ENCODE measurements at regions not wholly inside any gene's neighbourhood (a gene's known extent, or its start where the extent isn't known, plus 50 kb on each side); places are given as distances from the start of the nearest gene placed in this dataset.

DNA sequence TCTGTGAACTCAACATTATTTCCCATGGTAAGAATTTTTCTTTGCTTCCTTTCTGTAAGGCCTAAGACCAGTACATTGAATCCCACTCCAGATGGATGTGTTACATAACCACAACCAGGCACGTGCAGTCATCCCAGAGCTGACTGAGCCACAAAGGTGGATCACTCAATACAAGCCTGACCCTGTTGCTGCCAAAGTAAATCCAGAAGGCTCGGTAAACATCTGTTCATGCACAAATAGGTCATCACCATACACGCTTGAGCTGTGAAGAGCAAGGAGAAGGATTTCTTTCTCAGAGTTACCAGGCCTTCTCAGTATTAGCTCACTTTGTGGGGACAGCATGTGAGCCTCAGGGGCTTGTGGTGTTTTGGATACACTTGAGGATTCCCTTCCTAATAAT, 791.4 kb upstream of the FANCL start (continued):
- TF ChIP-seq, protein P1, sequence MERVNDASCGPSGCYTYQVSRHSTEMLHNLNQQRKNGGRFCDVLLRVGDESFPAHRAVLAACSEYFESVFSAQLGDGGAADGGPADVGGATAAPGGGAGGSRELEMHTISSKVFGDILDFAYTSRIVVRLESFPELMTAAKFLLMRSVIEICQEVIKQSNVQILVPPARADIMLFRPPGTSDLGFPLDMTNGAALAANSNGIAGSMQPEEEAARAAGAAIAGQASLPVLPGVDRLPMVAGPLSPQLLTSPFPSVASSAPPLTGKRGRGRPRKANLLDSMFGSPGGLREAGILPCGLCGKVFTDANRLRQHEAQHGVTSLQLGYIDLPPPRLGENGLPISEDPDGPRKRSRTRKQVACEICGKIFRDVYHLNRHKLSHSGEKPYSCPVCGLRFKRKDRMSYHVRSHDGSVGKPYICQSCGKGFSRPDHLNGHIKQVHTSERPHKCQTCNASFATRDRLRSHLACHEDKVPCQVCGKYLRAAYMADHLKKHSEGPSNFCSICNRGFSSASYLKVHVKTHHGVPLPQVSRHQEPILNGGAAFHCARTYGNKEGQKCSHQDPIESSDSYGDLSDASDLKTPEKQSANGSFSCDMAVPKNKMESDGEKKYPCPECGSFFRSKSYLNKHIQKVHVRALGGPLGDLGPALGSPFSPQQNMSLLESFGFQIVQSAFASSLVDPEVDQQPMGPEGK (CRISPR knock-in tag; IDR thresholded peaks at IDR 0.05; ENCODE audit: borderline replicate concordance) = no peak
- TF ChIP-seq ZFP30 (CRISPR knock-in tag; IDR thresholded peaks at IDR 0.05) = no peak
- TF ChIP-seq ARNTL (CRISPR knock-in tag; IDR thresholded peaks at IDR 0.05; ENCODE audit: borderline replicate concordance, low read depth) = no peak
- TF ChIP-seq, protein P2, sequence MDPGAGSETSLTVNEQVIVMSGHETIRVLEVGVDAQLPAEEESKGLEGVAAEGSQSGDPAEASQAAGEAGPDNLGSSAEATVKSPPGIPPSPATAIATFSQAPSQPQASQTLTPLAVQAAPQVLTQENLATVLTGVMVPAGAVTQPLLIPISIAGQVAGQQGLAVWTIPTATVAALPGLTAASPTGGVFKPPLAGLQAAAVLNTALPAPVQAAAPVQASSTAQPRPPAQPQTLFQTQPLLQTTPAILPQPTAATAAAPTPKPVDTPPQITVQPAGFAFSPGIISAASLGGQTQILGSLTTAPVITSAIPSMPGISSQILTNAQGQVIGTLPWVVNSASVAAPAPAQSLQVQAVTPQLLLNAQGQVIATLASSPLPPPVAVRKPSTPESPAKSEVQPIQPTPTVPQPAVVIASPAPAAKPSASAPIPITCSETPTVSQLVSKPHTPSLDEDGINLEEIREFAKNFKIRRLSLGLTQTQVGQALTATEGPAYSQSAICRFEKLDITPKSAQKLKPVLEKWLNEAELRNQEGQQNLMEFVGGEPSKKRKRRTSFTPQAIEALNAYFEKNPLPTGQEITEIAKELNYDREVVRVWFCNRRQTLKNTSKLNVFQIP (CRISPR knock-in tag; IDR thresholded peaks at IDR 0.05; ENCODE audit: borderline replicate concordance, low read depth) = no peak
- no peak for TF ChIP-seq ZNF8 (CRISPR knock-in tag; IDR thresholded peaks at IDR 0.05)
- TF ChIP-seq GLIS3 (CRISPR knock-in tag; IDR thresholded peaks at IDR 0.05) = no peak
- no peak for TF ChIP-seq CSDC2 (CRISPR knock-in tag; IDR thresholded peaks at IDR 0.05)
- TF ChIP-seq ESRRG (CRISPR knock-in tag; IDR thresholded peaks at IDR 0.05) = no peak

GRCh38 chr2:59029058-59029457, 787.9 kb upstream of the FANCL start:
- no peak for ATAC-seq
- TF ChIP-seq OSR1 (CRISPR knock-in tag; IDR thresholded peaks at IDR 0.05) (no peak), SNAI2 (CRISPR knock-in tag; IDR thresholded peaks at IDR 0.05) (no peak), PPARA (CRISPR knock-in tag; IDR thresholded peaks at IDR 0.05; ENCODE audit: borderline replicate concordance) (no peak), ISL1 (CRISPR knock-in tag; IDR thresholded peaks at IDR 0.05) (no peak), ZC3H10 (CRISPR knock-in tag; IDR thresholded peaks at IDR 0.05) (no peak), CSDC2 (CRISPR knock-in tag; IDR thresholded peaks at IDR 0.05) (no peak), ARNTL (CRISPR knock-in tag; IDR thresholded peaks at IDR 0.05; ENCODE audit: borderline replicate concordance, low read depth) (no peak), ZFP30 (CRISPR knock-in tag; IDR thresholded peaks at IDR 0.05) (no peak), ZNF70 (CRISPR knock-in tag; IDR thresholded peaks at IDR 0.05) (no peak), TSHZ2 (CRISPR knock-in tag; IDR thresholded peaks at IDR 0.05) (no peak), TCF4 (CRISPR knock-in tag; IDR thresholded peaks at IDR 0.05; ENCODE audit: borderline replicate concordance) (no peak)
- TF ChIP-seq, protein P1 (CRISPR knock-in tag; IDR thresholded peaks at IDR 0.05; ENCODE audit: borderline replicate concordance) = no peak
- TF ChIP-seq, protein P2 (CRISPR knock-in tag; IDR thresholded peaks at IDR 0.05; ENCODE audit: borderline replicate concordance, low read depth) = no peak

GRCh38 chr2:59027320-59027719, 786.2 kb upstream of the FANCL start:
- TF ChIP-seq TCF4 (CRISPR knock-in tag; IDR thresholded peaks at IDR 0.05; ENCODE audit: borderline replicate concordance) (no peak), ISL1 (CRISPR knock-in tag; IDR thresholded peaks at IDR 0.05) (no peak), ZC3H10 (CRISPR knock-in tag; IDR thresholded peaks at IDR 0.05) (no peak)
- TF ChIP-seq, protein P2 (CRISPR knock-in tag; IDR thresholded peaks at IDR 0.05; ENCODE audit: borderline replicate concordance, low read depth) = no peak
- ATAC-seq = no peak
